ENCODE measurements at regions not wholly inside any gene's neighbourhood (a gene's known extent, or its start where the extent isn't known, plus 50 kb on each side); places are given as distances from the start of the nearest gene placed in this dataset.
A peak's percentile ranks its signal among the peaks of the same experiment; 100 is the strongest.
"Not testable (repeated sequence)": the region's sequence is repeated elsewhere in the genome, so short reads cannot be mapped to it uniquely, and the experiment has no call there.

GRCh38 chr2:195003881-195004471 lies 653.0 kb upstream of the SLC39A10 start:
- no peak for DNase-seq (ENCODE audit: low spot score)

GRCh38 chr2:195001924-195002323 lies 655.1 kb upstream of the SLC39A10 start:
- no peak for DNase-seq (ENCODE audit: low spot score)

- no peak for DNase-seq (ENCODE audit: low spot score)
These were observed 657.3 kb upstream of the SLC39A10 start for GRCh38 chr2:194999771-195000170.

GRCh38 chr2:194992648-194993047 lies 664.4 kb upstream of the SLC39A10 start:
- no peak for DNase-seq (ENCODE audit: low spot score)

- DNase-seq (ENCODE audit: low spot score), result no peak
These were observed 671.8 kb upstream of the SLC39A10 start for GRCh38 chr2:194985258-194985657.

GRCh38 chr2:194962254-194962653 lies 694.8 kb upstream of the SLC39A10 start:
- DNase-seq (ENCODE audit: low spot score), result no peak

- DNase-seq (ENCODE audit: low spot score), result no peak
These were observed 702.8 kb upstream of the SLC39A10 start for GRCh38 chr2:194954218-194954617.

- no peak for DNase-seq (ENCODE audit: low spot score)
These were observed 710.2 kb upstream of the SLC39A10 start for GRCh38 chr2:194946826-194947225.

- DNase-seq (ENCODE audit: low spot score), result no peak
These were observed 719.0 kb upstream of the SLC39A10 start for GRCh38 chr2:194938066-194938465.

- no peak for DNase-seq (ENCODE audit: low spot score)
These were observed 729.5 kb upstream of the SLC39A10 start for GRCh38 chr2:194927489-194927888.

- DNase-seq (ENCODE audit: low spot score), result no peak
These were observed 730.2 kb upstream of the SLC39A10 start for GRCh38 chr2:194926873-194927272.

GRCh38 chr2:194925742-194926141 lies 731.3 kb upstream of the SLC39A10 start:
- DNase-seq (ENCODE audit: low spot score), result no peak

- no peak for DNase-seq (ENCODE audit: low spot score)
These were observed 739.5 kb upstream of the SLC39A10 start for GRCh38 chr2:194917519-194917918.

- DNase-seq (ENCODE audit: low spot score), result no peak
These were observed 741.5 kb upstream of the SLC39A10 start for GRCh38 chr2:194915485-194915884.

GRCh38 chr2:194907569-194907968 lies 749.5 kb upstream of the SLC39A10 start:
- no peak for DNase-seq (ENCODE audit: low spot score)

GRCh38 chr2:194896871-194897270 lies 760.2 kb upstream of the SLC39A10 start:
- DNase-seq (ENCODE audit: low spot score), result no peak

GRCh38 chr2:194883711-194884110 lies 773.3 kb upstream of the SLC39A10 start:
- no peak for DNase-seq (ENCODE audit: low spot score)

GRCh38 chr2:194870974-194871535 lies 786.0 kb upstream of the SLC39A10 start:
- DNase-seq (ENCODE audit: low spot score), result no peak

- DNase-seq (ENCODE audit: low spot score), result peak; percentile 46
These were observed 789.7 kb upstream of the SLC39A10 start for GRCh38 chr2:194867328-194867727.

- DNase-seq (ENCODE audit: low spot score), result no peak
These were observed 802.1 kb upstream of the SLC39A10 start for GRCh38 chr2:194854941-194855340.

- no peak for DNase-seq (ENCODE audit: low spot score)
These were observed 814.2 kb upstream of the SLC39A10 start for GRCh38 chr2:194842871-194843270.

- not testable (repeated sequence) for DNase-seq (ENCODE audit: low spot score)
These were observed 822.7 kb upstream of the SLC39A10 start for GRCh38 chr2:194834371-194834770.

GRCh38 chr2:194826241-194826640 lies 830.8 kb upstream of the SLC39A10 start:
- no peak for DNase-seq (ENCODE audit: low spot score)

- DNase-seq (ENCODE audit: low spot score), result no peak
These were observed 832.6 kb upstream of the SLC39A10 start for GRCh38 chr2:194824450-194824849.
